A549 (cell line): ENCODE measurements at regions not wholly inside any gene's neighbourhood (a gene's known extent, or its start where the extent isn't known, plus 50 kb on each side); places are given as distances from the start of the nearest gene placed in this dataset.

Experiments used
- ATAC-seq, 2 experiments: fragments of 200-7000 bp in 1 of 2; fragments of >200 bp in 1 of 2; cut with Nextera tagmentation in 1 of 2; cut with Tn5 transposase in 1 of 2; 3 replicates each; pipeline versions ENCODE4 v1.8.0 to v1.9.1; 2018 to 2020; ENCODE audit warnings: mild to moderate bottlenecking in 1 of 2, moderate library complexity in 1 of 2
- CTCF ChIA-PET: fragments of 300-600 bp; sonication (Branson Sonifier 250); formaldehyde crosslinking; extraction: SDS; loops from one replicate; lab custom pipeline; 2021; ENCODE audit warnings: antibody characterized with exemption, inconsistent platforms; lab: Yijun Ruan, JAX
- POLR2A ChIA-PET: fragments of 350-600 bp; formaldehyde crosslinking; extraction: SDS; loops from one replicate; lab custom pipeline; 2021; ENCODE audit warnings: antibody characterized with exemption, inconsistent platforms; lab: Yijun Ruan, JAX
- DNase-seq, 2 experiments: peaks; one replicate each; pipeline versions ENCODE4 v3.0.0 to v3.0.0-alpha.2; 2011 to 2016; ENCODE audit warnings: low read depth in 1 of 2, low spot score in 1 of 2
- FAIRE-seq: peaks from 2 replicates; lab custom pipeline; 2011; peaks lifted over from hg19 to GRCh38; lab: Jason Lieb, UNC
- H3K27ac ChIP-seq, 2 experiments: fragments of >200 bp; sonication (Bioruptor Twin); formaldehyde crosslinking; 3 replicates each; pipeline ENCODE4 v1.5.1; 2016 to 2017
- H3K4me1 ChIP-seq: fragments of >200 bp; sonication (Bioruptor Twin); formaldehyde crosslinking; 3 replicates; pipeline ENCODE4 v1.6.1; 2016
- H3K4me2 ChIP-seq: fragments of >200 bp; sonication (Bioruptor Twin); formaldehyde crosslinking; 3 replicates; pipeline ENCODE4 v1.6.1; 2016
- H3K4me3 ChIP-seq: fragments of >200 bp; sonication (Bioruptor Twin); formaldehyde crosslinking; 3 replicates; pipeline ENCODE4 v1.5.1; 2016
- H3K9me3 ChIP-seq: fragments of >200 bp; sonication (Bioruptor Twin); formaldehyde crosslinking; 3 replicates; pipeline ENCODE4 v1.6.1; 2016
- CBX2 ChIP-seq: fragments of 200-600 bp; sonication (generic); IDR thresholded peaks from 2 replicates; pipeline ENCODE4 v1.6.1; 2016; ENCODE audit warnings: low read depth, mild to moderate bottlenecking, borderline replicate concordance
- CHD2 ChIP-seq: fragments of 150-350 bp; IDR thresholded peaks from 2 replicates; pipeline ENCODE4 v1.6.1; 2014; ENCODE audit warnings: low read length; ENCODE audit not compliant: partially characterized antibody
- EHF ChIP-seq: fragments of 250-450 bp; sonication (Bioruptor Pico); IDR thresholded peaks from 2 replicates; pipeline ENCODE4 v1.5.0; 2020; ENCODE audit warnings: mild to moderate bottlenecking
- FOSB ChIP-seq: fragments of 250-450 bp; sonication (Bioruptor Pico); IDR thresholded peaks from 2 replicates; pipeline ENCODE4 v1.5.0; 2020; ENCODE audit warnings: mild to moderate bottlenecking, moderate library complexity
- HES2 ChIP-seq: fragments of >200 bp; sonication (Bioruptor Twin); formaldehyde crosslinking; IDR thresholded peaks from 2 replicates; pipeline ENCODE4 v1.6.1; 2016
- HOXB13 ChIP-seq: fragments of 250-450 bp; sonication (Bioruptor Pico); IDR thresholded peaks from 2 replicates; pipeline ENCODE4 v1.5.0; 2020; ENCODE audit warnings: low read depth, mild to moderate bottlenecking, moderate library complexity
- HOXB5 ChIP-seq: fragments of 250-450 bp; sonication (Bioruptor Pico); IDR thresholded peaks from 2 replicates; pipeline ENCODE4 v1.5.0; 2020; ENCODE audit warnings: mild to moderate bottlenecking, moderate library complexity
- KDM1A ChIP-seq: fragments of 200-600 bp; sonication (generic); IDR thresholded peaks from 2 replicates; pipeline ENCODE4 v1.6.1; 2016; ENCODE audit warnings: low read depth, mild to moderate bottlenecking
- KDM5A ChIP-seq: fragments of 200-600 bp; sonication (generic); IDR thresholded peaks from 2 replicates; pipeline ENCODE4 v1.6.1; 2016; ENCODE audit warnings: antibody characterized with exemption, mild to moderate bottlenecking
- NFE2L2 ChIP-seq: fragments of 150-350 bp; conservative IDR thresholded peaks from 2 replicates; pipeline ENCODE4 v1.6.1; 2014; ENCODE audit warnings: low read length
- NR3C1 ChIP-seq: fragments of >200 bp; sonication (Bioruptor Twin); formaldehyde crosslinking; IDR thresholded peaks from 3 replicates; pipeline ENCODE4 v1.6.1; 2017
- PHF8 ChIP-seq: fragments of 200-600 bp; sonication (generic); IDR thresholded peaks from 2 replicates; pipeline ENCODE4 v1.6.1; 2016; ENCODE audit warnings: low read depth, mild to moderate bottlenecking, antibody characterized with exemption, moderate library complexity, borderline replicate concordance
- RNF2 ChIP-seq: fragments of 200-600 bp; sonication (generic); IDR thresholded peaks from 2 replicates; pipeline ENCODE4 v1.6.1; 2016; ENCODE audit warnings: low read depth, mild to moderate bottlenecking, antibody characterized with exemption, moderate library complexity, borderline replicate concordance
- SMC3 ChIP-seq: fragments of >200 bp; sonication (Bioruptor Twin); formaldehyde crosslinking; IDR thresholded peaks from 3 replicates; pipeline ENCODE4 v1.6.1; 2018; ENCODE audit warnings: inconsistent platforms
- TFCP2L1 ChIP-seq: fragments of 250-450 bp; sonication (Bioruptor Pico); IDR thresholded peaks from 2 replicates; pipeline ENCODE4 v1.5.0; 2021; ENCODE audit warnings: mild to moderate bottlenecking
- TP53 ChIP-seq: fragments of 250-450 bp; sonication (Bioruptor Pico); IDR thresholded peaks from 2 replicates; pipeline ENCODE4 v1.5.0; 2021; ENCODE audit warnings: mild to moderate bottlenecking, moderate library complexity
- ZSCAN20 ChIP-seq: fragments of 250-450 bp; sonication (Bioruptor Pico); IDR thresholded peaks from 2 replicates; pipeline ENCODE4 v1.8.0; 2022; ENCODE audit warnings: mild to moderate bottlenecking, moderate library complexity
- WGBS: methylation state at CpG from one replicate; pipeline ENCODE4 v1.1.6; 2017; ENCODE audit errors: missing lambda C conversion rate; 5-methylcytosine and 5-hydroxymethylcytosine counted together
- TF ChIP-seq, protein P1 (sequence below): fragments of 200-600 bp; sonication (generic); IDR thresholded peaks from 2 replicates; pipeline ENCODE4 v1.6.1; 2016; ENCODE audit warnings: antibody characterized with exemption, mild to moderate bottlenecking, moderate library complexity
- TF ChIP-seq, protein P2 (sequence below): fragments of >200 bp; sonication (Bioruptor Twin); formaldehyde crosslinking; IDR thresholded peaks from 3 replicates; pipeline ENCODE4 v1.6.1; 2016

- CTCF ChIA-PET, result interaction anchor here (0.9 to 1.2 kb wide), 2 partner anchors 21 to 32 kb away, joined by 3 to 4 read pairs; no protein-coding TSS in a partner anchor
- Histone ChIP-seq H3K4me1 (no peaks in the 10 kb centered on the region), H3K4me3 (no peak overlapping the region), H3K9me3 (no peaks in the 10 kb centered on the region), H3K27ac (no peak overlapping the region), H3K4me2 (no peak overlapping the region)
- DNase-seq (no peak), FAIRE-seq (no peak), ATAC-seq (no peak)
- POLR2A ChIA-PET, result no interaction called here
- 21% methylated on average over 9 of the region's 9 CpGs for WGBS
- TF ChIP-seq, protein P1, sequence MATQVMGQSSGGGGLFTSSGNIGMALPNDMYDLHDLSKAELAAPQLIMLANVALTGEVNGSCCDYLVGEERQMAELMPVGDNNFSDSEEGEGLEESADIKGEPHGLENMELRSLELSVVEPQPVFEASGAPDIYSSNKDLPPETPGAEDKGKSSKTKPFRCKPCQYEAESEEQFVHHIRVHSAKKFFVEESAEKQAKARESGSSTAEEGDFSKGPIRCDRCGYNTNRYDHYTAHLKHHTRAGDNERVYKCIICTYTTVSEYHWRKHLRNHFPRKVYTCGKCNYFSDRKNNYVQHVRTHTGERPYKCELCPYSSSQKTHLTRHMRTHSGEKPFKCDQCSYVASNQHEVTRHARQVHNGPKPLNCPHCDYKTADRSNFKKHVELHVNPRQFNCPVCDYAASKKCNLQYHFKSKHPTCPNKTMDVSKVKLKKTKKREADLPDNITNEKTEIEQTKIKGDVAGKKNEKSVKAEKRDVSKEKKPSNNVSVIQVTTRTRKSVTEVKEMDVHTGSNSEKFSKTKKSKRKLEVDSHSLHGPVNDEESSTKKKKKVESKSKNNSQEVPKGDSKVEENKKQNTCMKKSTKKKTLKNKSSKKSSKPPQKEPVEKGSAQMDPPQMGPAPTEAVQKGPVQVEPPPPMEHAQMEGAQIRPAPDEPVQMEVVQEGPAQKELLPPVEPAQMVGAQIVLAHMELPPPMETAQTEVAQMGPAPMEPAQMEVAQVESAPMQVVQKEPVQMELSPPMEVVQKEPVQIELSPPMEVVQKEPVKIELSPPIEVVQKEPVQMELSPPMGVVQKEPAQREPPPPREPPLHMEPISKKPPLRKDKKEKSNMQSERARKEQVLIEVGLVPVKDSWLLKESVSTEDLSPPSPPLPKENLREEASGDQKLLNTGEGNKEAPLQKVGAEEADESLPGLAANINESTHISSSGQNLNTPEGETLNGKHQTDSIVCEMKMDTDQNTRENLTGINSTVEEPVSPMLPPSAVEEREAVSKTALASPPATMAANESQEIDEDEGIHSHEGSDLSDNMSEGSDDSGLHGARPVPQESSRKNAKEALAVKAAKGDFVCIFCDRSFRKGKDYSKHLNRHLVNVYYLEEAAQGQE, result no peak
- TF ChIP-seq NFE2L2, result no peak
- TF ChIP-seq KDM5A, result no peak
- TF ChIP-seq PHF8, result no peak
- TF ChIP-seq TP53 (CRISPR knock-in tag), result no peak
- no peak for TF ChIP-seq RNF2
- no peak for TF ChIP-seq FOSB (CRISPR knock-in tag)
- TF ChIP-seq TFCP2L1, result no peak
- TF ChIP-seq HES2, result no peak
- no peak for TF ChIP-seq HOXB5 (CRISPR knock-in tag)
- TF ChIP-seq SMC3, result no peak
- no peak for TF ChIP-seq EHF
- TF ChIP-seq NR3C1, result no peak
- no peak for TF ChIP-seq CBX2
- TF ChIP-seq CHD2, result no peak
- TF ChIP-seq, protein P2, sequence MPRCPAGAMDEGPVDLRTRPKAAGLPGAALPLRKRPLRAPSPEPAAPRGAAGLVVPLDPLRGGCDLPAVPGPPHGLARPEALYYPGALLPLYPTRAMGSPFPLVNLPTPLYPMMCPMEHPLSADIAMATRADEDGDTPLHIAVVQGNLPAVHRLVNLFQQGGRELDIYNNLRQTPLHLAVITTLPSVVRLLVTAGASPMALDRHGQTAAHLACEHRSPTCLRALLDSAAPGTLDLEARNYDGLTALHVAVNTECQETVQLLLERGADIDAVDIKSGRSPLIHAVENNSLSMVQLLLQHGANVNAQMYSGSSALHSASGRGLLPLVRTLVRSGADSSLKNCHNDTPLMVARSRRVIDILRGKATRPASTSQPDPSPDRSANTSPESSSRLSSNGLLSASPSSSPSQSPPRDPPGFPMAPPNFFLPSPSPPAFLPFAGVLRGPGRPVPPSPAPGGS, result no peak
- TF ChIP-seq HOXB13 (CRISPR knock-in tag), result no peak
Observed at GRCh38 chr16:82295290-82296201, 125.5 kb upstream of the MPHOSPH6 start.

DNA sequence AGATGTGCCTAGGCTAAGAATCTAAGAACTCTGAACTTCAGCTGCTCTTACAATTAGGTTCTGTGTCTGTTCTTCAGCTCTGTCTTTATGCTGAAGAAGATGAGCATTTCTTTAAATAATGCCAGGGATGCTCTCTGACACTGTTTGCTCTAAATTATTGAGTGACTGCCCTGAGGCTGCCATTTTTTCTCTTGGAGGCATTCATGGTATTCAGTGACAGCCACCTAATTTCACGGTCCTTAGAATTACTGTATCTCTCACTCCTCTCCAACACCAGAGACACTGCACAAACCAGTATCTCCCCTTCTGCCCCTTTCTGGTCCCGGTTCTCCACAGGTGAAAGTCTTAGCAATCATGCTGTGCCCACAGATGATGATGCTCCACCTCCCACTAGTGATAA lies 123.6 kb upstream of the MPHOSPH6 start:
- H3K9me3 ChIP-seq, result no peaks in the 10 kb centered on the region
- 15% methylated on average over 2 of the region's 2 CpGs for WGBS
- no peak overlapping the region for H3K4me3 ChIP-seq
- ATAC-seq, result no peak
- FAIRE-seq, result no peak
- ChIA-PET CTCF (interaction anchor here (2.6 kb wide), 1 partner anchor 31 kb away, joined by 14 read pairs; no protein-coding TSS in a partner anchor), POLR2A (no interaction called here)
- TF ChIP-seq KDM1A (no peak), ZSCAN20 (no peak)
- H3K27ac ChIP-seq, result no peak overlapping the region
- no peak for DNase-seq
- H3K4me1 ChIP-seq, result no peaks in the 10 kb centered on the region
- H3K4me2 ChIP-seq, result no peak overlapping the region
